RWPE2 (cell line): ENCODE measurements at regions not wholly inside any gene's neighbourhood (a gene's known extent, or its start where the extent isn't known, plus 50 kb on each side); places are given as distances from the start of the nearest gene placed in this dataset.
A peak's percentile ranks its signal among the peaks of the same experiment; 100 is the strongest.

Experiments used
- ATAC-seq: fragments of 200-7000 bp; cut with Tn5 transposase; 3 replicates; pipeline ENCODE4 v1.9.1; 2021; ENCODE audit warnings: low read depth
- DNase-seq: peaks from one replicate; pipeline ENCODE4 v3.0.0-alpha.2; 2020; ENCODE audit warnings: low spot score
- H3K27ac ChIP-seq: fragments of 450-650 bp; 2 replicates; pipeline ENCODE4 v1.5.1; 2017; ENCODE audit warnings: mild to moderate bottlenecking; ENCODE audit not compliant: poor library complexity, severe bottlenecking
- H3K27me3 ChIP-seq: fragments of 250-450 bp; sonication (Bioruptor Pico); 2 replicates; pipeline ENCODE4 v1.5.1; 2021; ENCODE audit warnings: mild to moderate bottlenecking, moderate library complexity; ENCODE audit not compliant: insufficient read depth, poor library complexity, severe bottlenecking
- H3K36me3 ChIP-seq: fragments of 250-450 bp; sonication (Bioruptor Pico); 2 replicates; pipeline ENCODE4 v1.5.1; 2020; ENCODE audit warnings: low read depth, mild to moderate bottlenecking, moderate library complexity
- H3K4me1 ChIP-seq: fragments of 250-450 bp; sonication (Bioruptor Pico); 2 replicates; pipeline ENCODE4 v1.5.1; 2021; ENCODE audit warnings: mild to moderate bottlenecking, moderate library complexity; ENCODE audit not compliant: insufficient read depth, poor library complexity, severe bottlenecking
- H3K4me3 ChIP-seq: fragments of 250-450 bp; sonication (Bioruptor Pico); 2 replicates; pipeline ENCODE4 v1.5.1; 2021; ENCODE audit warnings: mild to moderate bottlenecking, moderate library complexity; ENCODE audit not compliant: severe bottlenecking
- H3K9me3 ChIP-seq: fragments of 250-450 bp; sonication (Bioruptor Pico); 2 replicates; pipeline ENCODE4 v1.5.1; 2021; ENCODE audit warnings: mild to moderate bottlenecking, moderate library complexity; ENCODE audit not compliant: severe bottlenecking
- TF ChIP-seq, protein P1 (sequence below): fragments of 450-650 bp; IDR thresholded peaks from one replicate; pipeline ENCODE4 v1.5.1; 2017; ENCODE audit warnings: mild to moderate bottlenecking, moderate library complexity; ENCODE audit not compliant: poor library complexity, severe bottlenecking

DNA sequence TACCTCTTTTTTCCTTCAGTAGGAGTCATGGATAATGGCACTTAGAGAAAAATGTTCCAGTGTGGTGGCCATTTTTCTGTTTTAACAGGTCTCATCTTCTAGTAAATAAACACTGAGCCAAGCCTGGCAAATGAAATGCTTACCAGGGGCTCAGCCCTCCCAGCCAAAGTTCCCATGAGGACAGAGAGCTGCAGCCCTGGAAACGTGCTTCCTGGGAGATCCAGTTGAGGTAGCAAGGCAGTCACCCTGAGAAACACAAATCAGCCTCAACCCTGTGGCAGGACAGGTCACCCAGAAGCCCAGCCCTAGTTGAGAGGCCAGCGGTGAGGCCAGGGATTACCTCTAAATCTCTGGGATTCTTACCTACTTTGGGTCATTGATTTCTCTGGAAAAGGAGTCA is 140.1 kb downstream of the LNPK start:
- Histone ChIP-seq H3K4me3 (no peak overlapping the region), H3K4me1 (no peaks in the 10 kb centered on the region), H3K36me3 (no peaks in the 10 kb centered on the region), H3K9me3 (no peaks in the 10 kb centered on the region), H3K27ac (no peak overlapping the region), H3K27me3 (no peaks in the 10 kb centered on the region)
- no peak for ATAC-seq
- no peak for DNase-seq
- TF ChIP-seq, protein P1, sequence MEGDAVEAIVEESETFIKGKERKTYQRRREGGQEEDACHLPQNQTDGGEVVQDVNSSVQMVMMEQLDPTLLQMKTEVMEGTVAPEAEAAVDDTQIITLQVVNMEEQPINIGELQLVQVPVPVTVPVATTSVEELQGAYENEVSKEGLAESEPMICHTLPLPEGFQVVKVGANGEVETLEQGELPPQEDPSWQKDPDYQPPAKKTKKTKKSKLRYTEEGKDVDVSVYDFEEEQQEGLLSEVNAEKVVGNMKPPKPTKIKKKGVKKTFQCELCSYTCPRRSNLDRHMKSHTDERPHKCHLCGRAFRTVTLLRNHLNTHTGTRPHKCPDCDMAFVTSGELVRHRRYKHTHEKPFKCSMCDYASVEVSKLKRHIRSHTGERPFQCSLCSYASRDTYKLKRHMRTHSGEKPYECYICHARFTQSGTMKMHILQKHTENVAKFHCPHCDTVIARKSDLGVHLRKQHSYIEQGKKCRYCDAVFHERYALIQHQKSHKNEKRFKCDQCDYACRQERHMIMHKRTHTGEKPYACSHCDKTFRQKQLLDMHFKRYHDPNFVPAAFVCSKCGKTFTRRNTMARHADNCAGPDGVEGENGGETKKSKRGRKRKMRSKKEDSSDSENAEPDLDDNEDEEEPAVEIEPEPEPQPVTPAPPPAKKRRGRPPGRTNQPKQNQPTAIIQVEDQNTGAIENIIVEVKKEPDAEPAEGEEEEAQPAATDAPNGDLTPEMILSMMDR = no peak

DNA sequence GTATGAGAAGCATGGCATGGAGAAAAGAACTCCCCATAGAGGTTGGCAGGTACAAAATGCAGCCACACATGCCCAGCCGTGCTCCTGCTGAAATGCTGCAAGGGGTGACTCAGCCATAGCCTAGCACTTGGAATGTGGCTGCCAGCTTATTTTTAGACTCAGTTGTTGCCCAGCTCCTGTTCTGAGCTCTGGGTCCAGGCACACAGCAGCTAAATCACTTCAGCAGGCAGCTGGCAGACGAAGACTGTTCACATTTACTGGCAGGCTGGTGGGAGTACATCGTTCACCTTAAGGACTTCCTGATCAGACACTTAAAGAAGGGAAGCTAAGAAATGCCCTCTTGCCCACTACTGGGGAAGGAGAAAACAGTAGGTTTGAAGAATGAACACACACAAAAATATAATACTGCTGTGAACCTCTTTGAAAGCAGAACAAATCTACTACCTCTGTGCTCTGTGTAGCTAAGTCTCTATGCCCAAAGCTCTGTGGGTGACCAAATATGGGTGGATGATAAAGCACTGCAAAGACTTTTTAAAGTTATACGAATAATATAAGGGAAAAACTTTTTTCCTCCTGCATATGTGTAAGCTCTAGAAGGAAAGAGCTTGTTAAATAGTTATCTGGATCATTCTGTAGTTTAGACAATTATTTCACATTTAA is 146.1 kb downstream of the LNPK start:
- ATAC-seq (peak; percentile 98), DNase-seq (no peak)
- Histone ChIP-seq H3K27ac (no peak overlapping the region), H3K9me3 (no peaks in the 10 kb centered on the region), H3K36me3 (no peaks in the 10 kb centered on the region), H3K27me3 (no peaks in the 10 kb centered on the region), H3K4me3 (no peak overlapping the region), H3K4me1 (peaks cover 8% of the 10 kb centered on the region)
- TF ChIP-seq, protein P1 = no peak

DNA sequence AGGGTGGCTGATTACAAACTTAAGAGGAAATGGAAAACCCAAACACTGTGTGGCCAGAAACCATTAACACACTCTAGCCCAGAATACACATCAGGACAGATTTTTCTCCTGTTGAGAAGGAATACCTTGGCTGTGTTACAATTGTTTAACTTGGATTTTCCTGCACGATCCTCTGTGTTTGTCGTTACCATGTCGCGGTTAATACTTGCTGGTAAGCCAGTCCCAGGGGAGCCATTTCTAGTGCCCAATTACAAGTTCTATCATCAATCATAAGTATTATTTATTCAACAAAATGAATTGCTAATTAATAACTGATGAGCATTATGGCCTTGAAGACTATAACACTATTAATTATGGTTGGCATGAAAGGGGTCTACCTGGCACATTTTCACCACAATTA is 146.8 kb downstream of the LNPK start:
- ATAC-seq = no peak
- Histone ChIP-seq H3K4me3 (no peak overlapping the region), H3K9me3 (no peaks in the 10 kb centered on the region), H3K27me3 (no peaks in the 10 kb centered on the region), H3K27ac (no peak overlapping the region), H3K36me3 (no peaks in the 10 kb centered on the region), H3K4me1 (peaks cover 8% of the 10 kb centered on the region)
- TF ChIP-seq, protein P1 = no peak
- no peak for DNase-seq

DNA sequence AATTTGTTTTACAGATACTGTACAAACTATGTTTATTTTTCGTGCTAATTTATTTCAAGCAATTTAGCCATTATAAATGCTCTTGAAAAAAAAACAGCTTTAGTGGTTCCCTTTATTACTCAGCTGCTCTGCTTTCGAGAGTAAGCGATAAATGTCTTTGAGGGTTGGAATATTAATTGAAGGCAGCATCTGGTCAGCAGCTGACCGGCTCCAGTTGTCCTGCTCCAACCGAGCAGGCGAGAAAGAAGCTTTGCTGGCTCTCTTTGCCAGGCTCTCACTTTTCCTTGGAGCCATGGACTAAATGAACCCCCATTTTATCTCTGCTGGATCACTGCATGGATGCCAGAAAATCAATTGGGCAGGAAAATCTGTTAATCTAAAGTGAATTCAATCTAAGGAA is 147.4 kb downstream of the LNPK start:
- no peak overlapping the region for H3K27ac ChIP-seq
- no peaks in the 10 kb centered on the region for H3K9me3 ChIP-seq
- DNase-seq (no peak), ATAC-seq (no peak)
- no peaks in the 10 kb centered on the region for H3K36me3 ChIP-seq
- H3K27me3 ChIP-seq = no peaks in the 10 kb centered on the region
- TF ChIP-seq, protein P1 = no peak
- no peak overlapping the region for H3K4me3 ChIP-seq
- peaks cover 8% of the 10 kb centered on the region for H3K4me1 ChIP-seq

DNA sequence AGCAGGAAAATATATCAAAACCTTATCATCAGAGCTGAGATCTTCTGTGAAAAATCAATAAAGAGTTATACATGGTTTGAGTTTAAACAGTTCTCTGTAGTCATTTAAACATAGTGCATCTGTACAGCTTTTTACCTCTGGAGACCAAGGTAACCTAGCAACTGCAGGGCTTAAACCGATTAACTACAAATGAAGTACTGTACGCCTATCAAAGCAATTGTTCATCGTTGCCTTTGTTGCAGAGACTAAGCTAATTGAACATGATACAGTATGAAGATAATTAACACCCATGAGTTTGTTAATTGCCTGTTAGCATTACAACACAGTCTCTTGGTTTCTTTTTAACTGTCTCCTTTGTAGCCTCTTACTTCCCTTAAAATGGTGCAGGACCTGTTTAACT is 147.9 kb downstream of the LNPK start:
- H3K4me3 ChIP-seq = no peak overlapping the region
- peaks cover 8% of the 10 kb centered on the region for H3K4me1 ChIP-seq
- DNase-seq (no peak), ATAC-seq (no peak)
- TF ChIP-seq, protein P1 = no peak
- H3K27me3 ChIP-seq = no peaks in the 10 kb centered on the region
- no peak overlapping the region for H3K27ac ChIP-seq
- H3K9me3 ChIP-seq = no peaks in the 10 kb centered on the region
- H3K36me3 ChIP-seq = no peaks in the 10 kb centered on the region
